ENCODE measurements at regions not wholly inside any gene's neighbourhood (a gene's known extent, or its start where the extent isn't known, plus 50 kb on each side); places are given as distances from the start of the nearest gene placed in this dataset.
"Not testable (repeated sequence)": the region's sequence is repeated elsewhere in the genome, so short reads cannot be mapped to it uniquely, and the experiment has no call there.

DNA sequence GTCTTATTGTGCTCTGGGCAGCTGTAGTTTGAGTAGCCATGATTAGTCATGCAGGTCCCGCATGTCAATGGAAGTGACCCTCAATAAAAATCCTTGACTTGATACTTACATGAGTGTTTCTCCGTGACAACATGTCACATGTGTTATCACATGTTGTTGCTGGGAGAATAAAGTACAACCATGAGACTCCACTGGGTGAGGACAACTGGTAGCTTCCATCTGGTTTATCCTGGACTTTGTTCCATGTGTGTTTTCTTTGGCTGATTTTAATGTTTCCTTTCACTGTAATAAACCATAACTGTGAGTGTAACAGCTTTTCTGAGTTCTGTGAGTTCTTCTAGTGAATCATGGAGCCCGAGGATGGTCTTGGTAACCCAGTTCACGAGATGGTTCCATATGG, 63.1 kb upstream of the NDN start:
- DNase-seq (ENCODE audit: low read depth, low spot score), result no peak

DNA sequence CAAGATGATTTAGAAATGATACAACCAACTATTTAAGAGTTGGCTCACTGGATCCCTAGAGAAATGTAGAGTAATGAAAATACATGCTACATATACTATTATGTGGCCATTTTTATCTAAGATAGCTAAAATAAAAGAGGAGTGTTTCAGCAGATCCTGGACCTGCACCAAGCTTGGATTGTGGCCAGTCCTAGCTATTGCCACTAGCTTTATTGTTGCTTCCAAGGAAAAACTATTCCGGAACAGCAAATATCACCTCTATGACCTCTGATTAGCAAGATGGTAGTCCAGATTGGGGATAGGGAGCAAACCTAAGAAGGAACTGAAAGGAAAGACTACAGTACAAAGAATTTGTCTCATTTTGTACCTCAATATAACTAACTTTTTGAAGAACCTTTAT, 63.7 kb upstream of the NDN start:
- no peak for DNase-seq (ENCODE audit: low read depth, low spot score)

DNA sequence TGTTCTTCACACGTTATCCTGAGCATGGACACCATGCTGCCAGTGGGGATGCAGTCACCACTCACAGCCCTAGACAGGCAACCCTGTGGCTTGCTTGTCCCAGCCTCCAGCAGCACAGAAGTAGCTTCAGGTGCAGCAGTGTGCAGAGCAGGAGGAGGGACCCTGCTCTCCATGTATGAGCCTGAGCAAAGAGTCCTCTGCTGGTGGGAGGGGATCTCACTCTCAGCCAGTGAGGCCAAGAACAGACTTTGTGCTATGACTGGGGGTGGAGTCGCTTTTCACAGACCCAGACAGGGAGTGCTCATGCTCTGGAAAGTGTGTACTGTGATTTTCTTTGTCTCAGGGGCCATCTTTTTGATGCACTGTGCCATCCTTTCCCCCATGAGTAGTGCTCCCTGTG, 66.1 kb upstream of the NDN start:
- DNase-seq (ENCODE audit: low read depth, low spot score), result no peak

DNA sequence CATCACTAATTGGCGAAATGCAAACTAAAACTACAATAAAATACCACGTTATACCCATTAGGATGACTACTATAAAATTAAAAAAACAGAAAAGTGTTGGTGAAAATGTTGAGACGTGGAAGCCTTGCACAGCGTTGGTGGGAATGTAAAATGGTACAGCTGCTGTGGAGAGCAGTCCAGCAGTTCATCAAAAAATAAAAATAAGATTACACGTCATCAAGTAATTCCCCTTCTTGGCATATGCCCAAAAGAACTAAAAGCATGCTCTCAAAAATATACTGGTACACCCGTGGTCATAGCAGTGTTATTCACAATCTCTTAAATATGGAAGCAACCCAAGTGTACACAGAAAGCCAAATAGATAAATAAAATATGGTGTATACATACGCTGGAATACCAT, 71.8 kb upstream of the NDN start:
- no peak for DNase-seq (ENCODE audit: low read depth, low spot score)

DNA sequence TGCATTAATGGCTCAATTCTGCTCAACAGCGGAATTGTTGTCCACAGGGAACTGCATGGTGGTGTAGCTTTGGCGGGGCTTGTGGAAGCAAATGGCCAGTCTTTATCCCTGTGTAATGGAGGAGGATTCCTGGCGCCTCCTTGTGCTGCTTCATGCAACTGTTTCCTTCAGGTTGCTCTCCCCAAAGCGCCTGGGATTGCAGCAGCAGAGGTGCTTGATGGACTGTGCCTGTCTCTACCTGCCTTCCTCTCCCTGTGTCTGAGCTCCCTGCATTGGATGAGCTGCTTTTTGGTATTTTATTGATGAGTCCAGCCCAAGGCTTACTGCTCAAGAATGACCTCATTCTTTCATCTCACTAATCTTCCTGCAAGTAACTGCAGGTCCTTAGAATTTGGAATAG, 72.9 kb upstream of the NDN start:
- DNase-seq (ENCODE audit: low read depth, low spot score), result peak; percentile 19

DNA sequence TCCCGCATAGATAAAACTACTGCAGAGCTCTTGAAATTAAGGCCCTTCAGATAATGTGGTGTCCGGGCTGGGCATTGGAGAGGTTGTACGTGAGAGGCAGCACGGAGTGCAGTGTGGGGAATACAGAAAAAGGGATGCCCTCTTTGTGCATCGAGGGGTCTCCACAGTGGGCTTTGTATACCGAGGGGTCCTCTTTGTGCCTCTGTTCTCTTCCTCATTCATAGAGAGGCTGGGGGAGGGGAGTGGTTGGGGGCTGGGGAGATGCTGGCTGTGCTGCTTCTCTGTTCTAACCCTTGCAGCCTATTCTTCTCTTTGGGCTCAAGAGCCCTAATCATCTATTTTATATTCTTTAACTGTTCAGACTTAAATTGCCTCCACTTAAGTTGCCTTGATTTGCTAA, 74.3 kb upstream of the NDN start:
- no peak for DNase-seq (ENCODE audit: low read depth, low spot score)

DNA sequence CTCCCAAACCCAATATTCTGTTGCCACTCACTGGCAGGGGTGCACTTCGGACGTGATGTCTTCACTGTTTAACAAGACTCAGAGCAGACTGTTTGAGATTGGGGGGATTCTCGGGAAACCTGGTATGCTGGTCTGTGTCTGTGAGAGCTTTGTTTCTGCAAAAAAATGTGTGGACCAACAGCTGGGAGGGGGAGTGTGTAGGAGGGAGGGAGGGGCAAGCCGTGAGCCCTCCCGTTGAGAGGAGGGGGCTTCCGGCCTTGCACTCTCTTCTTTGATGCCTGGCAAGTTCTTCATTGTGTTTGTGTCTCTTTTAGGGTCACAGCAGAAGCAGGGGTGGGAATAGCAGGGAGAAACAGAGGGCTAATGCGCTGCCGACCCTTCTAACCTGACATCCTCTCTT, 74.9 kb upstream of the NDN start:
- no peak for DNase-seq (ENCODE audit: low read depth, low spot score)

DNA sequence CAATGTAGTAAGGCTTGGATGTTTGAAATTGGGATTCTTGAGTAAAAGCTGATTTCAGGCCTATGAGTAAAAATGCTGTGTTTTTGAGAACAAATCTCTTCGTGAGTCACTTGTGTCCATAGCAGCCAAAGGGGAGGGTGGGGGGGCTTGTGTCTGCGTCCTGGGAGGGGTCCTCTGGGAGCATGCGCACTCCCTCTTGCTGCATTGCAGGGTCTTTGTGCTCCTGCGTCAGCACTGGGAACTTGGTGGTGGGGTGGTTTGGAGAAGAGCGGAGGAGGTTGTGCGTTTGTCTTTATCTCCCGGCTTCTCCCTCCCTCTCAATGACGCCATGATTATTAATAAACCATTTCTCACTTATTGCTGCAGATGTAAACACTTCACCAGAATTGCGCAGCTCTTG, 75.9 kb upstream of the NDN start:
- no peak for DNase-seq (ENCODE audit: low read depth, low spot score)

DNA sequence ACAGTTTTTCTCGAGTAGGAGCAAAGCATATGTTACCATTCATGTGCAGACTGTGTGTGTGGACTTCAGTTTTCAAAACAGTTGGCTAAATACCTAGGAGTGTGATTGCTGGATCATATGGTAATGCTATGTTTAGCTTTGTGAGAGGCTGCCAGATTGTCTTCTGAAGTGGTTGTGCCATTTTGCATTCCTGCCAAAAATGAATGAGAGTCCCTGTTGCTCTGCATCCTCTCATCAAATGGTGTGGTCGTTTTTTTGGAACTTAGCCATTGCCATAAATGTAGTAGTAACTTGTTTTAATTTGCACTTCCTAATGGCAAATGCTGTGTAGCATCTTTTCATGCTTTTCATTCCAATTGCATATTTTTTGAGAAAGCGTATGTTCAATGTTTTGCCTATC, 77.2 kb upstream of the NDN start:
- DNase-seq (ENCODE audit: low read depth, low spot score), result no peak

DNA sequence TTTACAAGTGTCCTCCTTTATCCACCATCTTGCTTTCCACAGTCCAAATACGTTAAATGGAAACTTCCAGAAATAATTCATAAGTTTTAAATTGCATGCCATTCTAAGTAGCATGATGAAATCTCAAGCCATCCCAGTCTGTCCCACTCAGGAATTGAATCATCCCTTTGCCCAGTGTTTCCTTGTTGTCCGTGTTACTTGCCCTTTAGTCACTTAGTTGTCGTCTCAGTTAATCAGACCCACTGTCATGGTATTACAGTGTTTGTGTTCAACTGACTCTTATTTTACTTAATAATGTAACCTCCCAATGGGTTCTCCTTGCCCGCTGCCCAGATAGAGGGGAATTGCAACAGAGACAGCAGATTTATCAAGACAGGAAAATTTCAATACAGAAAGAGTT, 77.6 kb upstream of the NDN start:
- no peak for DNase-seq (ENCODE audit: low read depth, low spot score)

DNA sequence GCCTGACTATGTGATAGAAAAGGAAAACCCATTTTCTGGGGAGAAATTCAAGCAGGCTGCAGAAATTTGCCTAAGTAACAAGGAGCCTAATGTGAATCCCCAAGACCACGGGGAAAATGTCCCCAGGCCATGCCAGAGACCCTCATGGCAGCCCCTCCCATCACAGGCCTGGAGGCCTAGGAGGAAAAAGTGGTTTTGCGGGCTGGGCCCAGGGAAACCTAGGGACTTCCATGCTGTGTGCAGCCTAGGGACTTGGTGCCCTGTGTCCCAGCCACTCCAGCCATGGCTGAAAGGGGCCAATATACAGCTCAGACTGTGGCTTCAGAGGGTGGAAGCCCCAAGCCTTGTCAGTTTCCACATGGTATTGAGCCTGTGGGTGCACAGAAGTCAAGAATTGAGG, 79.7 kb upstream of the NDN start:
- not testable (repeated sequence) for DNase-seq (ENCODE audit: low read depth, low spot score)

DNA sequence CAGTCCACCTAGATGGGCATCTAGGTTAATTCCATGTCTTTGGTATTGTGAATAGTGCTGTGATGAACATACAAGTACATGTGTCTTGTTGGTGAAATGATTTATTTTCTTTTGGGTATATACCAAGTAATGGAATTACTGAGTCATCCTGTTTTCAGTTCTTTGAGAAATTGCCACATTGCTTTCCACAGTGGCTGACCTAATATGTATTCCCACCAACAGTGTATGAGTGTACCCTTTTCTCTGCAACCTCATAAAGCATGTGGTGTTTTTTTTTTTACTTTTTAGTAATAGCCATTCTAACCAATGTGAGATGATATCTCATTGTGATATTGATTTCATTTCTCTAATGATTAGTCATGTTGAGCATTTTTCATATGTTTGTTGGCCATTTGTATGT, 86.0 kb upstream of the NDN start:
- no peak for DNase-seq (ENCODE audit: low read depth, low spot score)

DNA sequence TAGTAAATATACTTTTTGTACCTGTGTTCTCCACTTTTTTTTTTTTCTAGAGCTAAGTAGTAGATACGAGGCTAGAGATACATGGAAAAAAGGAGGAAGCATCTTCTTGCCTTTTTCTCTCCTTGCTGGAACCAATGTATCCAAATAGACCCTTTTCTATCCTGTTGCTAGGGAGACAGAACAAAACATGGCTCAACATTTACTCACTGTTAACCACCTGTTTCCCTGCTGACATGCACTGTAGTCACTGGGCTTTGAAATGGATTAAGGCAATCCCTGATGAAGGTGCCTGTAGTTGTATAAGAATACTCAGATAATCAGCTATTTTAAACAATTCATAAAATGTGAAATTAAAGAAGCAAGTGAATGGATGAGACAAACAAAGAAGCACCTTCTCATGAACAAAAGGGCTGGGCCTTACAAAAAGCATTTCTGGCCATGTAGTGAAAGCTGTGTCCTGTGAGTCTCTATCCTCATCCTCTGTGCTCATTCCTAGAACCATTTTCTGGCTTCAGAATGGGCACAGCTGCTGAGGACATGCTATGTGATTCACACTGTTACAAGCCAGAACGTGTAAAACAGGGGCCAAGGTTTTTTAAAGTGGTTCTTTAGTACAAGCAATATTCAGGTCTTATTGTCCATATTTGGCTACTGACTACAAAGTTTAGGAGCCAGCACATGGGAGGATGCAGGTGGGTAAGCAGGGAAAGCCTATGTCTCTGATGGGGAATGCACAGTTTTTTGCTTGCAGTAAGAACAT, 100.4 kb upstream of the NDN start:
- no peak for DNase-seq (ENCODE audit: low read depth, low spot score)

DNA sequence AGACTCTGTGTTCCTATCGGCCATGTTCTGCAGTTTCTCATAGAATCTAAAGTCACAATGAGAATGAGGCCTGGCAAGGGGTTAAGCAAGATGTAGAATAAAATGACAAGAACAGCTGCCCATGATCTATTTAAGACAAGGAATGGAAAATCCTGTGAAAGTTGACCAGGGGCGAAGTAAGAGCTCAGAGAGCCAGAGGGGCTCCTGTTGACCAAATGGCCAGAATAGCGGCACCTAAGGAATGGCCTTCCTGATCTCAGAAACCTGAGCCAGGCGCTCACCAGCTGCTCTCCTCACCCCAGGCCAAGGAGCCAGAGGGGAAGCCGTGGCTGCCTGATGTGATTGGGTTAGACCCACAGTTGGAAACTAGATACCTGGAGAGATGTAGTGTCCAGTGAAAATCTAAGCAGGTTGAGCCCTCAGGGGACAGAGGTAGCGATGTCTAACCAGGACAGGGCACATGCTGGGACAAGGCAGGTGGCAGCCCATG, 106.1 kb upstream of the NDN start:
- no peak for DNase-seq (ENCODE audit: low read depth, low spot score)

DNA sequence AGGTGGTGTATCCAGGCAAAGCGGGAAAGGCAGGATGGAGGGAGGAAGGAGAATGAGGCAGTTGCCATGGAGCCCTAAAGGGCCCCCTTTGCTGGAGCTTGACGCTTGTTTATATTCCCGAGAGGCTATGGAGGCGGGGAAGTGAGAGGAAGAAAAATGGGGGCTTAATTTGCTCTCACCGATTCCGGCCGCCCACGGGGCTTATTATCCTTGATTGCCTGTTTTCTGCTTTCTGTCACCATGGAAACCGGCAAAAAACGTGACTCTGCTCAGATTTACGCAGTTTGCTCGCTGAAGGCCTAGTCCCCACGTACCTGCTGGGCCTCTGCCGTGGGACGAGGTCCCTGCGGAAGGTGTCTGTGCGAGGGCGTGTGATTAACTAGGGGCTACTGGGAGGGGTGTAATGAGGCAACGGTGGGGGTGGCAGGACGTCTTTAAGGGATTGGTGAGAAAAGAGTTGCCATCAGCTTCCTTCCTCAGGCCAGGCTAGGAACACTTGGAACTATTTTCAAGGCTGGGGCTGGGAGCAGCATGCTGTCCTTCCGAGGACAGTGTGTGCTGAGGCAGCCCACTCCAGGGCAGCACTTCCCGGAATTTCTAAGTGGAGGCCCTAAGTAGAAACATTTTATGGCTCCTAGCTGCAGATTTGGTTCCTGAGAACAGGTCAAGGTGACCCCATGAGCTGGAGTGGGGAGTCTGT, 110.8 kb upstream of the NDN start:
- DNase-seq (ENCODE audit: low read depth, low spot score), result no peak

DNA sequence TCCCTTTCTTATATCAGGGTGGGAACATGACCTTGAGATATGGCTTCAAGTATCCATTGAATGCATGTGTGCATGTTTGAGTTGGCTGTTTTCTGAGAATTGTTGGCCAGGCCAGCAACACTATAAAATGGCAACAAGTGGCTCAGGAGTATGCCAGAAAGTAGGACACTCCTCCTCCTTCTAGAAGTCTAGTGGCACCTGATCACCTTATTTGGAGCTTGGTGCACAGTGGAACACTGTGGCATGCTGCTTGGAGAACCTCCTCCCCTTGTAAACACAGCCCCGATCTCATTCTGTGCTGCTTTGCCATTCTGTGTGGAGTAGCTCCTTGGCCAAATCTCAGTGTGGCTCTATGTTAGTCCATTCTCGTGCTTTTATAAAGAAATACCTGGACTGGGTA, 114.8 kb upstream of the NDN start:
- no peak for DNase-seq (ENCODE audit: low read depth, low spot score)

DNA sequence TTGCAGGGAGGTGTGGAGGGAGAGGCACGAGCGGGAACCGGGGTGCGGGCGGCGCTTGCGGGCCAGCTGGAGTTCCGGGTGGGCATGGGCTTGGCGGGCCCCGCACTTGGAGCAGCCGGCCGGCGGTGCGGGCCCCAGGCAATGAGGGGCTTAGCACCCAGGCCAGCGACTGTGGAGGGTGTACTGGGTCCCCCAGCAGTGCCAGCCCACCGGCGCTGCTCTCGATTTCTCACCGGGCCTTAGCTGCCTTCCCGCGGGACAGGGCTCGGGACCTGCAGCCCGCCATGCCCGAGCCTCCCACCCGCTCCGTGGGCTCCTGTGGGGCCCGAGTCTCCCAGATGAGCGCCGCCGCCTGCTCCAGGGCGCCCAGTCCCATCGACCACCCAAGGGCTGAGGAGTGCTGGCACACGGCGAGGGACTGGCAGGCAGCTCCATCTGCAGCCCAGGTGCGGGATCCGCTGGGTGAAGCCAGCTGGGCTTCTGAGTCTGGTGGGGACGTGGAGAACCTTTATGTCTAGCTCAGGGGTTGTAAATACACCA, 115.9 kb upstream of the NDN start:
- DNase-seq (ENCODE audit: low read depth, low spot score), result not testable (repeated sequence)

DNA sequence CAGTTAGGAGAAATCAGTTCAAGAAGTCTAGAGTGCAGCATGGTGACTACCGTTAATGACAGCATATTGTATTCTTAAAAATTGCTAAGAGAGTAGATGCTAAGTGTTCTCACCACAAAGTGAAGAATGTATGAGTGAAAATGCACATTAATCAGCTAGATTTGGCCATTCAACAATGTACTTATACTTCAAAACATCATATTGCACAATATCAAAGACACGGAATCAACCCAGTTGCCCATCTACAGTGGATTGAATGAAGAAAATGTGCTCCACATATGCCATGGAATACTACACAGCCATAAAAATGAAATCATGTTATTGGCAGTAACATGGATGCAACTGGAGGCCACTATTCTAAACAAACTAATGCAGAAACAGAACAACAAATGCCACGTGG, 119.9 kb upstream of the NDN start:
- no peak for DNase-seq (ENCODE audit: low read depth, low spot score)

DNA sequence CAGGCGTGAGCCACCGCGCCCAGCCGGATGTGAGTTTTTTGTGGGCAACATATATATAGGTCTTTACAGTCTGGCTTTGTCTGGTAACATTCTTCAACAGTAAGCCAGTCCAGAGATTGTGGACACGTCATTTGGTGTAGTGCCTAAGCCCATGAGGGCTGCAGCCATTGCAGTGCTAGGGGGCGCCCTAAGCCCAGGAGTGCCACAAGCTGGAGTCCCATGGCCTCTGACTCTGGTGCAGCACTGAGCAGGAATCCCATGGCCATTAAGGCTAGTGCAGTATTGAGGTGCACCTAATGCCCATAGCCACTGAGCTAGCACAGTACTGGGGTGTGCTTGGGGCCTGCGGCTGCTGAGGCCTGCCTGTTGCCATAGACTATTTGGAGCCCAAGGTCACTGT, 136.4 kb upstream of the NDN start:
- DNase-seq (ENCODE audit: low read depth, low spot score), result peak; percentile 75

DNA sequence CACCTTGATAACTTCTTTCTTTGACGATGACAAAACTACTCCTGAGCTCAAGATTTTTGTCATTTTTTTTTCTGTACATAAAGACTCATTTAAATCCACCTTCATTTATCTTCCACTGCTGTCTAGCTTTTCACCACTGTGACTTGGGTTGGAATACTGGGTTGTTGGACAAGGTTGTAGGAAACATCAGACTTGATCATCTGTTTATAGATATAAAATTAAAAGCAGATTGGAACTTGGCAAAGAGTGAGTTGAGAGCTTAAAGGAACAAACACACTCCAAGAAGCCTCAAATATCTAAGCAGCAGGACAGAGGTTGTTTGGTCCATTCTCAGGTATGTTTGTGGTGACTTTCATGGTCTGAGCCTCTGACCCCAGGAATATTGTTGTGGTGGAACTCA, 141.7 kb upstream of the NDN start:
- DNase-seq (ENCODE audit: low read depth, low spot score), result no peak

DNA sequence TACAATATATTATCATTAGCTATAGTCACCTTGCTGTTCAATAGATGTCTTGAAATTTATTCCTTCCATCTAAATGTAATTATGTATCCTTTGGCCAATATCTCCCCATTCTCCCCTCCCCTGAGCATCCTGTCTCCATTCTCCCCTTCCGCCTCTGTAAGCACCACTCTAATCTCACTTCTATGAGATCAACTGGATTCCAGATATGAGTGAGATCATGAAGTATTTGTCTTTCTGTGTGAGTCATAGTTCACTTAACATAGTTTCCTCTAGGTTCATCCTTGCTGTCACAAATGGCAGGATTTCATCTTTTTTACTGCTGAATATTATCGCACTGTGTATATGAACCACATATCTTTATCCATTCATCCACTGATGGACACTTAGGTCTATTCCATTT, 148.8 kb upstream of the NDN start:
- no peak for DNase-seq (ENCODE audit: low read depth, low spot score)

DNA sequence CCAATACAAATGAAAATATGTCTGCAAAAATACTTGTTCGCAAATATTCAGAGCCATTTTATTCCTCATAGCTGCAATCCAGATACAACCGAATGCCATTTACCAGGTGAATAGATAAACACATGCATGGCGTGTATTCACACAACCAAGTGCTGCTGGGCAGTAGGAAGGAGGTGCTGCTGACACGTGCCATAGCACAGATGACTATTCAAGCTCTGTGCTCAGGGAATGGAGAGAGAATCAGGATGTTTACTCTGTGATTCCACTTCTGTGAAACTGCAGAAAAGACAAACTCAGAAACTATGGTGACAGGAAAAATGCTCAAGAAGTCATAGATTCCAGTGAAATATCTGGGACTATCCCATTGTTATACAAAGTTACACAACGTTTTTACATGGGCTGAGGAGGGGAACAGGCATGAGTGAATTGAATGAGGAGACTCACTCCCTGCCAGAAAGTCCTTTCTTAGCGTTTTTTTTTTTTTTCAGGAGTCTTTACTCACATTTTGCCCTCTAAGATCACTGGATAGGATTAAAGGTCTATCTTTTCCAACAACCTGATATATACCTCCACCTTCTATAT, 152.9 kb upstream of the NDN start:
- no peak for DNase-seq (ENCODE audit: low read depth, low spot score)

DNA sequence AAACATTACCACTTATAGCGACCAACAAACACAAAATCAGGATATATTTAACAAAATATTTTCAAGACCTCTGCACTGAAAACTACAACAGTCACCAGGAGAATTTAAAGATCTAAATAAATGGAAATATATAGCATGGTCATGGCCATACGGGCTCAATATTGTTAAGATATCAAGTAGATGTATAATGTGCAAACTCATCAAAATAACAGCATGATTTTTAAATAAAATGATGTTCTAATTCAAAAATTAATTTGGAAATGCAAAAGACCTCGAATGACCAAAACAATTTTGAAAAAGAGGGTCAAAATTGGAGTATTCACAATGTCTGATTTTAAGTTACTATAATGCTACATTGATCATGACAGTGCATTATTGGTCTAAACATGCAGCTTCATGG, 159.1 kb upstream of the NDN start:
- DNase-seq (ENCODE audit: low read depth, low spot score), result no peak
